GM19397 (cell line): ENCODE measurements at regions not wholly inside any gene's neighbourhood (a gene's known extent, or its start where the extent isn't known, plus 50 kb on each side); places are given as distances from the start of the nearest gene placed in this dataset.

Source experiments
- ATAC-seq: cut with Tn5 transposase; IDR thresholded peaks from one replicate; pipeline ENCODE4 v1.9.1; 2021; ENCODE audit warnings: mild to moderate bottlenecking, moderate library complexity; ENCODE audit not compliant: unreplicated experiment

DNA sequence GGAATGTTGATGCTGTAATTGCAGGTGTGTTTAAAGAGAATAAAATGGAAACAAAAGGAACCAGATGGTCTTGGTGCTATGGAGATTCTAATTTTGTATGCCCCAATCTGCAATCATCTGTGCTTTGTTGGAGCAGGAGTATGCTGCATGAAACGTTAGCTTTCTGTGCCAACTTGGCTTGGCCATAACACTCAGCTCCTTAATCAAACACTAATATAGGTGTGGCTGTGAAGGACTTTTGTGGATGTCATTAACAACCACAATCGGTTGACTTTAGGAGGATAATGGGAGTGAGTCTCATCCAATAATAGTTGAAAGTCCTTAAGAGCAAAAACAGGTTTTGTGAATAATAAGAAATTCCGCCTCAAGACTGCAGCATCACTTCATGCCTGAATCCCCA lies 399.2 kb downstream of the NLGN4X start:
- ATAC-seq = no peak

DNA sequence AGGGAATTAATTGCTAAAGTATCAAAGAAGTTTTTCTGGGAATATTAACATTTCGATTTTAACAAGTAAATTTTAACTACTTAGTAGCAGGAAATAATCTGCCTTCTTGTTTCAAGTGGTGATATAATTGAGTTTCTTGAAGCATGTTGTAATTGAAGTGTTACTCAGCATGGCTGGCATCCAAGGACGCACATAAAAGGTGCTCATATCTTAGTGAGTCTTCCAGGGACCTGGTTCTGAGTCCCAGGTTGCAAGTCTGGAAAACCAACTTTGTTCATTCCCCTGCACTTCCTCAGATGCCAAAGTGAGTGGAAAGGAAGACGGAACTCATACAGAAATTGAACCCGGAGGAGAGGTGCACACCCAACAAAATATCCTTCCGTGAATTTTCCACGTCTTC lies 399.6 kb downstream of the NLGN4X start:
- ATAC-seq = no peak

DNA sequence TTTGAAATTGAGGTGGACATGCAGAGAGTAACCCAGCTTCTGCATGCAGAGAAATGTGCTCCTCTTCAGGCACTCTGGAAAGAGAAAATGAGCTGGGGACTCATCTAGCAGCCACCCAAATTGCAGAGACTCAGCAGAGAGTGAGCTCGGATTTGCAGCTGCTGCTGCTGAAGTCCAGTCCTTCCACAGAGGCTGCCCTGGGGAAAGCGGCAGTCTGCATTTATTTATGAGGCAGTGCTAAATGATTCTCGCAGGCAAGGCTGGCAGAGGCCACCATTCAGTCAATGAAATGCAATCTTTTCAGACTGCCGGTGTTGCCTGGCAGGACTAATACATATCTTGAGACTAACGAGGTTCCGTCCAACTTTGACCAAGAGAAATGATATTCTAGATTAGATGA lies 404.8 kb downstream of the NLGN4X start:
- no peak for ATAC-seq

DNA sequence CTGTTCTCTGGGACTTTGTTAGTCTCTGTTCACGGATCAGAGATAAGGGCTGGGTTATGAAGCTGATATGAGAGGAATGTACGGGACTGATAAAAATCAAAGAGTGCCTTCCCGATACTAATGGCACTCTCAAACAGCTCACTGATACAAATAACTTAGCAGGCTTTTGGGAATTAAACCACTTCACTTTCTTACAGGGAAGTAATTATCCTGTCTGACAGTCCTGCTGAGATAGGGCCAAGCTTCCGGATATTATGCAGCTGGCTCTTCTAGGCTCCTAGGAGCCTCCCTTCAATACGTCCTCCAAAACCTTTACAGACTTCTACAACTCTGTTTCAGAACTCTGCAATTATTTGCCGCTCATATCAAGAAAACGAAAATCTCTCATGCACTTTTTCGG lies 418.0 kb downstream of the NLGN4X start:
- ATAC-seq = no peak

DNA sequence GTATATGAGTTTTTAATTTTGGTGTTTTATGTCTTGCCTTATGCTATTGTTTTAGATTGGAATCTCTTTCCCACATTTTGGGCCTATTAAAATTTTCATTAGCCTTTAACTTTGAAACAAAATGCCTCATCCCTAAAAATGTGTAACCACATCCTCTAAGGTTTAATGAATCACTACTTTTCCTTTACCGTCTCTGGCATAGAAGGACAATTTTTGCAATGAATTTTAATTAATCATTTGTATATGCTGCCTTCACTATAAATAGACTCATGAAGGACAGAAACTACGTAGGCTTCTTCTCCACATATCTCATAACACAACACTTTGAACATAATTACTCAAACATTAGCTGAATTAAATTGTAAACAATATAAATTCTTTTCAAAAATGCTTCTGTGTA lies 421.5 kb downstream of the NLGN4X start:
- no peak for ATAC-seq

DNA sequence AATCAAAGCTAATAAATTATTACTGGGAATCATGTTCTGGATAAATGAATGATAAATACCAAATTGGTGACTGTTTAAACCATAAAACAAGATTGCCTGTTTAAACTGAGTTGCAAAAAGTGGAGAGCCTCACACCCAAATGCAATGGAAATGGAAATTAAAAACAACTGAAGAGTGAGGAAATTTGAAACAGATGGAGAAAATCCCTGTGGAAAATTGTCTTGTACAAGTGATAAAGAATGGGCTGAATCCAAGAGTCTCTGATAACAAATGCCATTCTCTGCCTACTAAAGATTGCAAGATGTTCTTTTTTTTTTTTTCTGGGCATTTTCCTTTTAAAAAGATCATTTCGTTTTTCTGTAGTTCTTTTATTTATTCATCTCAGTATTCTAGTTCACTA lies 426.3 kb downstream of the NLGN4X start:
- no peak for ATAC-seq

DNA sequence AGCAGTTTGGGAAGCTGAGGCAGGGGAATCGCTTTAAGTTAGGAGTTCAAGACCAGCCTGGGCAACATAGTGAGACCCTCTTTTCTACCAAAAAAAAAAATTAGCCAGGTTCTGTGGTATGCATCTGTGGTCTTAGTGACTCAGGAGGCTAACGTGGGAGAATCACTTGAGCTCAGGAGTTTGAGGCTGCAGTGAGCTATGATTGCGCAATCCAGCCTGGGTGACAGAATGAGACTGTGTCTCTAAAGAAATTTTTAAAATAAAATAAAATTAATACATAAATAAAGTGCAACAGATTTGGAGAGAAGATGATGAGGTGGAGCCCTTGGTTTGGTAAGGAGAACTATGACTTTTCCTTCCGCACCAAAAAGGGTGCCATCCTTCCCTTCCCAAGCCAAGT lies 436.9 kb downstream of the NLGN4X start:
- no peak for ATAC-seq

DNA sequence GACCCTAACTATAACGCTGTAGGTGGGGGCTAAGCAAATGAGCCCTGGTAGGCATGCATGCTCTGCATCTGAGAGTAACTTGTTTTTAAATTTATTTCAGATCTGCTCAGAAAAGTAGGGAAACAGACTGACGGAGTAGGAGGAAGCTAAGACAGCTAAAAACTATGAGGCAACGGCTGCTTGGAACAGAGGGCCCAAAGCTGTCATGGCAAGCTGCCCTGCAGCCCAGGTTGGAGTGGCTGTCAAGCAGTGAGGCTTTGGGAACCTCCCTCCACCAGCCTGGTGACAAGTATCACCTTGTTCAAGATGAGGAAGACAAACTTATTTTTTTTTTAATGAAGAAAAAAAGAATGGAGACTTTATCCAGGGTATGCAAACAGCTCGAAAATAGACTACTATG lies 439.8 kb downstream of the NLGN4X start:
- no peak for ATAC-seq

DNA sequence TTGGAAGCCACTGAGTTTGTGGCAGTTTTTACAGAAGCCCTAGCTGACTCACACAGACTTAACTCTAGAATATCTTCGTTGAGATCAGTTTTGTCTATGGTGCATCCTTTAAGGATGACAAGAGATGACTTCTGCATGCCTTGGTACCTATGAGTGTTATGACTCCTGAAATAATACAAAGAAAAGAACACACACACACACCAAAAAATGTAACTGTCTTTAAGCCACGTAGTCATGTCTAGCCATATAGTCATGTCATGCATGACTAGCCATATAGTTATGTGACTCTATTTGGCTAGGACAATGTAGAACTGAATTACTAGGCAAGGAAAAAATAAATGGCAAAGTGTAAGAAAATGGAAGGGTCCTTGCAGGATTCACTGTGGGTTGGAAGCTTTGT lies 447.8 kb downstream of the NLGN4X start:
- ATAC-seq = no peak

DNA sequence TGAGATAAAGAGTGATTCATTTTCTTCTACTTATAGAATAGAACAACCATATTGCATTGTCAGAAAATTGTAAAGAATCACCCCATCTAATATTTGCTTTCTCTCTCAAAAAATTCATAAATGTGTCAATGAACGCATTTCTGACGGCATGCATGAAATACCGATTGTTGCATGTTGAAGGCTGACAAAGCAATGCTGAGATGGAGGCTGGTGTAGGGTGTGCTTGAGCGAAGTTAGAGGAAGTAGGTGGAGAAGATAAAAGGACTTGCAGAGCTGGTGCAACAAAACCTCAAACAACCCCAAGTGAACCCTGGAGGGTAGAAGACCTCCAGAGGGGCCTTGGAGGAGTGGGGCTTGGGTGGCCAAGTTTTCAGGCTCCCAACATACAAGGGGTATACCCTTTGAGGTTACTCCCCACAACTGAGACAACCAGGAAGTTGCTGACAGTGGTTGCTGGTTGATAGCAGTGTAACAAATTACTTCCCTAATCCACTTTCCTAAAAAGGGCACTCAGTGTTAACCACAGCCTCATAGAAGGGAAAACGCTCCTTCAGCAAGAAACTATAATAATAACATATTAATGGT lies 452.7 kb downstream of the NLGN4X start:
- ATAC-seq = no peak

DNA sequence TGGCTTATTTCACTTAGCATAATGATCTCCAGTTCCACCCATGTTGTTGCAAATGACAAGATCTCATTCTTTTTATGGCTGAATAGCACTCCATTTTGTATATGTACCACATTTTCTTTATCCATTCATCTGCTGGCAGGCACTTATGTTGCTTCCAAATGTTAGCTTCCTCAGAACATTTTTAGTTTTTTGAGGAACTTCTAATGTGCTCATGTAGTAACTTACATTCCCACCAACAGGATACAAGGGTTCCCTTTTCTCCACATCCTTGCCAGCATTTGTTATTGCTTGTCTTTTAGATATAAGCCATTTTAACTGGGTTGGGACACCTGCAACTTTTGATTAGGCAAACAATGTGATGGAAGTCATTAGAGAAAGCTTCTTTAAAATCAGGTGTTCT lies 454.2 kb downstream of the NLGN4X start:
- no peak for ATAC-seq

DNA sequence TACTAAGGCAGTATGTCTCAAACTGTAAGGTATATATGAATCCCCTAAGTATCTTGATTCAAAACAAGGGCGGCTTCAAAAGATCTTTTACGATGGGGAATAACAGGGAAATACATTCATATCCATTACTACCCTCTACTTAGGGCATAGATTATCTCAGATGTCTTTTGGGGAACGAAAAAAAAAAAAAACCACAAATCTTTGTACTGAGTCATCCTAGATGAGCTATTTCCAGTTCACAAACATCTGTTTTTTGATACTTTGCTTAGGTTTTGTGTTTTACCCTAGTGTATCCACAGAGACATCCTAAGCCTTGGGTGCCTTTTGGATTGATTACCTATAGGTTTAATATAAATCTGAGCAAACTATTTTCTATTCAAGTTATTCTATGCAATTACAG lies 457.2 kb downstream of the NLGN4X start:
- no peak for ATAC-seq

DNA sequence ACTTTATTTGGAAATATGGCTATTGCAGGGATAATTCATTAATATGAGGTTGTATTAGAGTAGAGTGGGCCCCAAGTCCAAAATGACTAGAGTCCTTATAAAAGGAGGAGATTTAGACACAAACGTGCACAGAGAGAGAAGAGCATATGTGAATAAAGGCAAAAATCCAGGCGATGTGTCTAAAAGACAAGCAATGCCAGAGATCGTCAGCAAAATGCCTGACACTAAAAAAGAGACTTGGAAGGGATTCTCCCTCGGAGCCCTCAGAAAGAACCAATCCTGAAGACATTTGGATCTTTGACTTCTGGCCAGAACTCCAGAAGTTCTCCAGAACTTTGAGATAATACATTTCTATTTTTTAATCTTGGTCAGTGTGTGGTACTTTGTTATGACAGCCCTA lies 472.1 kb downstream of the NLGN4X start:
- no peak for ATAC-seq

DNA sequence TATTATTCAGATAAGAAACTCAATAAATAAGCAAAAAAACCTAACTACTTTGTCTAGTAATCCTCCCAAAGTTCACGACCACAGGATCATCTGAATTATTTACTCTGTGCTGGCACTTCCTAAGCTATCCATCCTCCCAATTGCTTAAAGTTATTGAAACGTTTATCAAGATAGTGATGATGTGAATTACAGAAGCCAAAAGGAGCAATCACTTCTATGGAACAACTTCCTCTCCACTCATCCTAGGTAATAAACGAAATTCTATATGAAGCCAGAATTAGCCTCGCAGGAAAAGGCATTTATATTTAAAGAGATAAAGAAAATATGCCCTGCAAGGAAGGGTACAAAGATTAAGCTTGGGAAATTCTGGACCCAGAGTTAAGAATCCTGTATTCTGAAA lies 475.4 kb downstream of the NLGN4X start:
- ATAC-seq = no peak

DNA sequence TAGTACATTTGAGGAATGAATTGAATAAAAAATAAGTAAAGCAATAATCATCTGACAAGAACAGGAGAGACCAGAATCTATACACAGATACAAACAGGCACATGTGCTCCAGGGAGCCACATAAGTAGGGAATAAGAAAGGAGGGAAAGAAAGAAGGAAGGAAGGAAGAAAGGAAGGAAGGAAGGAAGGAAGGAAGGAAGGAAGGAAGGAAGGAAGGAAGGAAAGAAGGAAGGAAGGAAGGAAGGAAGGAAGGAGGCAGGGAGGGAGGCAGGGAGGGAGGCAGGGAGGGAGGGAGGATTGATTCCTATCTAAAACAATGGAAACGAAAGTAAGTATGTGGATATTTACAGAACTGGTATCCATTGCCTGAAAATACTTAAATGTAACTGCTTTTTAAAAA lies 475.8 kb downstream of the NLGN4X start:
- ATAC-seq = no peak

DNA sequence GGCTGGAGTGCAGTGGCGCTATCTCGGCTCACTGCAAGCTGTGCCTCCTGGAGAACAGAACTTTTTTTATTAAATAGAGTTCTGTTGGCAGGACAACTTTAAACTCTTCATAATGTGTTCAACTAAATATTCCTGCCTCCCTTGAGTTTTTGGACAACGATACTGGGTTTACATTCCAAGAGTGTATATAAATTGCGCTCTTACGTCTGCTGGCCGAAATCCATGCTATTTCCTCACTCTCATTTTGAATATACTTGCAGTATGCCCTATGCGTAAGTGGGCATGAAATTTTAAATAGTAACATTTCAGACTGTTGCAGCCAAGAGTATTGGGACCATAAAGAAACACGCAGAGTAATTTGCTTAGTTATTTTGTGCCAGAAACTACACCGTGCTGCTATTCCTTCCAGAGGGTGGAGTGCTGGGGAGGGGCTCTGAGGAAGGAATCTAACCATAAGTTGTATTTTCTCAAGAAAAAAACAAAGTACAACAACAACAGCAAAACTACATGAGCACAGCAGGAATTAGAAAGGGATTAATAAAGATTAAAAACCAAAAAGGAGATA lies 480.0 kb downstream of the NLGN4X start:
- no peak for ATAC-seq

DNA sequence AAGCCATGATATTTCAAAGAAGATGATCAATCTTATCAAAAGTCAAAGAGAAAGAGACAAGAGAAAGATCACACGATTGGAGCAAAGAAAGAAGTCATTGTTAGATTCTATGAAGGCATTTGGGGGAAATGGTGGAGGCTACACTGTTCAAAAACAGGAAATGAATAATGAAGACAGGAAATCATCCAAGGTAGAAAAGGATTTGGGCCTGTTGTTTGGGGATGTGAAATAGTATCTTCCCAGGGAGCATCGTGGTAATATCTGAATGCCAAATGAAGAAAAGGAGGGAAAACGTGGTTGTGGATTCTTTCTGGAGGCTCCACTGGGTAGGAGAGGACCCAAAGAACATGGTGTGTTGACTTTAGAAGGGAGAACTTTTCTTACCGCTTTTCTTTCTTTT lies 482.4 kb downstream of the NLGN4X start:
- ATAC-seq = no peak

DNA sequence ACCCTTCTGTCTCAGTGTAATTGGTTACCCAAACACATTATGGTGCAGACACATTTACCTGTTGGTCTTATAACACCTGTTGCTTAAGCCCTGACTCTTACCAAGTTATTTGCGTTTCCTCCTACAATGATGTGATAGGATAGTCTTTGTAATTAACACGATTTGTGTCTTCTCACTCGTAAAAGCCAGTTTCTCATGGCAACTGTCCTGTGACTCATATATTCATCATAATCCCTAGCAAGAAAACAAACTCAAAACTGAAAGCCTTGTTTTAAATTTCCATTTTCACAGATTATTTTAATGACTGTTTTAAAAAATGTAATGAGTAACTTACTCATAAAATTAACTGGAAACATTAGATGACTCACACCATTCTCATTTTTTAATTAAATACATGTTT lies 495.2 kb downstream of the NLGN4X start:
- no peak for ATAC-seq

DNA sequence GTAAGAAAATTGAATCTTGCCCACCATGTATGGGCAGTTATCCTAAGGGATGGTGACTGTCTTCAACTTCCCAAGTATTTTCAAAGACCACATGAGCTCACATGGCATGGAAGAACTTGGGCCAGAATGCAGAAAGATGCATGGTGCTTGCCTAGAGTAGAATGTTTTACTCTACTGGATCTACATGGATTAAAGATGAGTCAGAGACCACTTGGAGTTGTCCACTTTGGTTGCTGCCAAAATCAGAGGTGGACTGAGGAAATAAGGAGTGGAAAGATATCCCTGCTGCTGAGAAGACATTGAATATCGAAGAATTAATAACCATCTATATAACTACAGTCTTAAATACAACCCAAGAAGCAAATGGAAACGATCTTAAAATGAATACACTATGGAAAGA lies 498.1 kb downstream of the NLGN4X start:
- ATAC-seq = no peak

DNA sequence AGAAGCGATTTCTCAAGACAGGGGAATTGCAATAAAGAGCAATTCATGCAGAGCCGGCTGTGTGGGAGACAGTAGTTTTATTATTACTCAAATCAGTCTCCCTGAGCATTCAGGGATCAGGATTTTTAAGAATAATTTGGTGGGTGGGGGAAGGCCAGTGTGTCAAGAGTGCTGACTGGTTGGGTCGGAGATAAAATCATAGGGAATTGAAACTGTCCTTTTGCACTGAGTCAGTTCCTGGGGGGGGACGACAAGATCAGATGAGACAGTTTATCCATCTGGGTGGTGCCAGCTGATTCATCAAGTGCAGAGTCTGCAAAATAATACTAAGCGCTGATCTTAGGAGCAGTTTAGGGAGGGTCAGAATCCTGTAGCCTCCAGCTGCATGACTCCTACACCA lies 502.4 kb downstream of the NLGN4X start:
- ATAC-seq = no peak

DNA sequence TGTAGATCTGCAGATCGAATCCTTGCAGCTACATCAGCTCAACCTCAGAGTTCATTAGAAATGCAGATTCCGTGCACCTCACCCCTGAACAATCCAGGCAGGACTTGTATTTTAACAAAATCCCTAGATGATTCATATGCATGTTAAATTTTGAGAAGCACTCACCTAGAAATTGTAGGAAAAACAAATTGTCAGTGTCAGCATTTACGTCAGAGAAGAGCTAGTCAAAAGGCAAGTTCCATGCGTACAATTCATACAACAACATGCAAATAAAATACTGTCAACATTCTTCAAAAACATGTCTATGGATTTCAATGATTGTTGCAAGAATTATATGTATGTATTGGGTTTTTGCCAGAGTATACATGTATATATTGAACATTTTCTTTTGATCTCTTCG lies 504.5 kb downstream of the NLGN4X start:
- no peak for ATAC-seq

DNA sequence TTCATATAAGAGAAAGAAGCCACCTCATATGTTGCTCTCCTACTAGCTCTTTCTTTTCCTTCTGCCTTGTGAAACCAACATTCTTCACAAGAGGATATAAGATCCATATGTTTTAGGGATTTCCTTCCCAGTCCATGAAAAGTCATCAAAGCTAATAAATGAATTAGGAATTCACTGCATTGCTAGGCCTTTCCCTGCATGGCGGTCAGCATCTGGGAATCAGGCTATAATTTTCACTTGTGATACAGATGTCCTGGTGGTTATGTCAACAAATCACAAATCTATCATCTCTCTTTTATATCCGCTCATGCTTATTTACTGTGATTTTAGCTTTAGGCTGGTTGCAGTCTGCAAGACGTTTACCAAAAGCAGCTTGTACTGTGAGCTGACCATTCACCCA lies 510.0 kb downstream of the NLGN4X start:
- no peak for ATAC-seq

DNA sequence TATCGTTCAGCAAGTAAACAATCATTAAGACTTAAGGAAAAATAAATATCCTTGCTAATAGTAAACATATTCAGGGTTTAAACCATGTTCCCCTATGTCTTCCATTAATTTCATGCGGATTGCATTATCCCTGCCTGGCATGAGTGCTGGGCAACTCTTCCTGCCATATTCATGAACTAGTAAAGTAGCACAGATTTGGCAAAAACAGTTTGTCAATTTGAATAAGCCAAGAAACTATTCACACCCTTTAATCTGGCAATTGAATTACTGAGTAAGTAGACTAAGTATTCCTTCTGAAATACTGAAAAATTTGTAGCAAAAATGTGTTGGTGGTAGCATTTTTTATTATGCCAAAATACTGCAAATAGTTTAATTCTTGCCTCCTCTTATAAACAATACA lies 512.0 kb downstream of the NLGN4X start:
- no peak for ATAC-seq
